Smooth muscle cell (in vitro differentiated cells): ENCODE measurements at regions not wholly inside any gene's neighbourhood (a gene's known extent, or its start where the extent isn't known, plus 50 kb on each side); places are given as distances from the start of the nearest gene placed in this dataset.

Source experiments
- DNase-seq: peaks from one replicate; lab custom pipeline; 2025; ENCODE audit not compliant: unreplicated experiment; lab: John Stamatoyannopoulos, UW
- H2AFZ ChIP-seq: fragments of 200-600 bp; sonication (generic); 2 replicates; pipeline ENCODE4 v1.6.0; 2016; ENCODE audit warnings: antibody characterized with exemption, low read depth, mild to moderate bottlenecking
- H3F3A ChIP-seq: fragments of 200-600 bp; sonication (generic); 2 replicates; pipeline ENCODE4 v1.6.0; 2017; ENCODE audit warnings: antibody characterized with exemption, low read depth
- H3K27ac ChIP-seq: fragments of 200-600 bp; sonication (generic); 2 replicates; pipeline ENCODE4 v1.5.1; 2016; ENCODE audit warnings: low read depth, mild to moderate bottlenecking
- H3K27me3 ChIP-seq: fragments of 200-600 bp; sonication (generic); 2 replicates; pipeline ENCODE4 v1.6.1; 2016; ENCODE audit warnings: low read depth, mild to moderate bottlenecking
- H3K36me3 ChIP-seq: fragments of 200-600 bp; sonication (generic); 2 replicates; pipeline ENCODE4 v1.5.1; 2016; ENCODE audit warnings: low read depth
- H3K4me1 ChIP-seq: fragments of 200-600 bp; sonication (generic); 2 replicates; pipeline ENCODE4 v1.5.1; 2016; ENCODE audit warnings: low read depth
- H3K4me2 ChIP-seq: fragments of 200-600 bp; sonication (generic); 2 replicates; pipeline ENCODE4 v1.6.0; 2016; ENCODE audit warnings: mild to moderate bottlenecking
- H3K4me3 ChIP-seq: fragments of 200-600 bp; sonication (generic); 2 replicates; pipeline ENCODE4 v1.5.1; 2016; ENCODE audit warnings: mild to moderate bottlenecking
- H3K79me2 ChIP-seq: fragments of 200-600 bp; sonication (generic); 2 replicates; pipeline ENCODE4 v1.6.0; 2016; ENCODE audit warnings: low read depth, mild to moderate bottlenecking
- H3K9ac ChIP-seq: fragments of 200-600 bp; sonication (generic); 2 replicates; pipeline ENCODE4 v1.6.0; 2016; ENCODE audit warnings: low read depth
- H3K9me3 ChIP-seq: fragments of 200-600 bp; sonication (generic); replicated peaks from 2 replicates; pipeline ENCODE4 v1.5.1; 2016; ENCODE audit warnings: low read depth
- H4K20me1 ChIP-seq: fragments of 200-600 bp; sonication (generic); 2 replicates; pipeline ENCODE4 v1.6.0; 2016; ENCODE audit warnings: low read depth
- WGBS: methylation state at CpG from one replicate; pipeline ENCODE4 v1.1.7; 2016; ENCODE audit warnings: low lambda C conversion rate; 5-methylcytosine and 5-hydroxymethylcytosine counted together
- TF ChIP-seq, protein P1 (sequence below): fragments of 200-600 bp; sonication (generic); IDR thresholded peaks from 2 replicates; pipeline ENCODE4 v1.5.1; 2017; ENCODE audit warnings: borderline replicate concordance, mild to moderate bottlenecking, antibody characterized with exemption; ENCODE audit not compliant: insufficient read depth, poor library complexity, severe bottlenecking

DNA sequence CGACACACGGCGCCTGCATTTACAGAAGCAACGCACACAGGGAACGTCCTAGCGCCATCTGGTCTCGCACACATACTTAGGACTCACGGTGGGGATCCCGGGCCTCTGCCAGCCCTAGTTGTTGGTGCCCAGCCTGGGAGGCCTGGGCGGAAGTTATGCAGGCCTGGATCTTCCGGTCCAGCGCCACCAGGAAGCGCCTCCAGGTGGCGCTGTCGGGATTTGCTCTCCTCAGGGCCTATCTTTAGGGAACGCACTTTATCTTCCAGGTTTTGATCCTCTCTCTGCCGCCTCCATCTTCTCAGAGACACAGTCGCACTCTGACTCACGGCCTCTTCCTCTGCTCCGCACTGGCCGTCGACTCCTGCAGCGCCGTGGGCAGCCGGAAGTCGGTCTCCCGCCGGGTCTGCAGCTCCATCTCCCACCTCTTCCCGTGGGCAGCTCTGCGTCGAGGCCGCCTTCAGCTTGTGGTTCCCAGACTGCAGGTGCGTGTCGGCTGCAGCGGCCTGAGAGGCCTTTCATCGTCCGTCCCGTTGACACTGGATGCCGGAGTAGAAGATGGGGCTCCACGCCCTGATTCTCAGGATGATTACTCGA, 760.4 kb downstream of the TMEM121 start:
- Histone ChIP-seq H3K9me3 (peaks cover 6% of the 10 kb centered on the region), H3K9ac (no peak overlapping the region), H3K4me2 (no peak overlapping the region), H2AFZ (no peak overlapping the region), H3K4me3 (no peak overlapping the region), H4K20me1 (no peaks in the 10 kb centered on the region), H3K79me2 (no peaks in the 10 kb centered on the region), H3K36me3 (no peaks in the 10 kb centered on the region), H3K27ac (no peak overlapping the region), H3F3A (no peaks in the 10 kb centered on the region), H3K27me3 (no peaks in the 10 kb centered on the region), H3K4me1 (no peaks in the 10 kb centered on the region)
- 88% methylated on average over 40 of the region's 41 CpGs for WGBS
- TF ChIP-seq, protein P1, sequence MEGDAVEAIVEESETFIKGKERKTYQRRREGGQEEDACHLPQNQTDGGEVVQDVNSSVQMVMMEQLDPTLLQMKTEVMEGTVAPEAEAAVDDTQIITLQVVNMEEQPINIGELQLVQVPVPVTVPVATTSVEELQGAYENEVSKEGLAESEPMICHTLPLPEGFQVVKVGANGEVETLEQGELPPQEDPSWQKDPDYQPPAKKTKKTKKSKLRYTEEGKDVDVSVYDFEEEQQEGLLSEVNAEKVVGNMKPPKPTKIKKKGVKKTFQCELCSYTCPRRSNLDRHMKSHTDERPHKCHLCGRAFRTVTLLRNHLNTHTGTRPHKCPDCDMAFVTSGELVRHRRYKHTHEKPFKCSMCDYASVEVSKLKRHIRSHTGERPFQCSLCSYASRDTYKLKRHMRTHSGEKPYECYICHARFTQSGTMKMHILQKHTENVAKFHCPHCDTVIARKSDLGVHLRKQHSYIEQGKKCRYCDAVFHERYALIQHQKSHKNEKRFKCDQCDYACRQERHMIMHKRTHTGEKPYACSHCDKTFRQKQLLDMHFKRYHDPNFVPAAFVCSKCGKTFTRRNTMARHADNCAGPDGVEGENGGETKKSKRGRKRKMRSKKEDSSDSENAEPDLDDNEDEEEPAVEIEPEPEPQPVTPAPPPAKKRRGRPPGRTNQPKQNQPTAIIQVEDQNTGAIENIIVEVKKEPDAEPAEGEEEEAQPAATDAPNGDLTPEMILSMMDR, result no peak
- DNase-seq, result no peak

DNA sequence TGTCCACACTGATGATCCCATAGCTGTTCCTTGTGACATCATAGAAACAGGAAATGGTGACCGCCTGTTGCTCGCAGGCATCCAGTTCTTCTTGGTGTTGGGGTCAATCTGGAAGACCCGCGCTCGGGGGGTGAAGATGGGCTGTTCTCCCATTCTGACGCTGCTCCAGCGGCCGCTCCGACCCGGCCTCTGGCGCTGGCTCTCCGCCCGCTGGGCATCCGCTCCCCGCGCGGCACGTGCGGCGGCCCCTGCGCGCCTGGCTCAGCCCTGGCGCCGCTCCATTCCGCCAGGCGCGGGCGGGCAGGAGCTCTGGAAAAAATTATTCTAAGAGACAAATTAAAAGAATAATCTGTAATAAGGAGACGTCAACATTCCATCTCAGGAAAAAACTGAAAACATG, 761.1 kb downstream of the TMEM121 start:
- Histone ChIP-seq H3F3A (no peaks in the 10 kb centered on the region), H2AFZ (no peak overlapping the region), H3K9ac (no peak overlapping the region), H3K36me3 (no peaks in the 10 kb centered on the region), H3K4me3 (no peak overlapping the region), H3K9me3 (peaks cover 6% of the 10 kb centered on the region), H3K4me1 (no peaks in the 10 kb centered on the region), H3K79me2 (no peaks in the 10 kb centered on the region), H3K27ac (no peak overlapping the region), H3K27me3 (no peaks in the 10 kb centered on the region), H3K4me2 (no peak overlapping the region), H4K20me1 (no peaks in the 10 kb centered on the region)
- WGBS, result 87% methylated on average over 29 of the region's 29 CpGs
- no peak for DNase-seq
- TF ChIP-seq, protein P1, result no peak

DNA sequence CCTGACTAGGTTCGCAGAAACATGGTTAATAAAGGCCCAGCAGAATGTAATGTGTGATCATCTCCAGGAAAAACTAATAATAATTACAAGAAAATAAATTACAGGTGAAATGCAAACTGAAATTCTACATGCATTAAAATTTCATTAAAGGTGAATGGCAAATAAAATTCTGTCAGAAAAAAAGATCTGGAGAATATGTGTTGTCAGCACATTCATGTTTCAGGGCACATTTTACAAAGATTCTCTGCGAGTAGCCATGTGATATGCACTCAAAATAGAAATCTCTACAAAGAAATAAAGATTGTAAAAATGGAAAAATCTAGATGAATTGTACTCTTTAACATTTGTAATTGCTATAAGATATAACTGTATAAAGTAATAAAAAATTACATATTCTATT, 765.2 kb downstream of the TMEM121 start:
- 35% methylated on average over 2 of the region's 2 CpGs for WGBS
- peaks cover 6% of the 10 kb centered on the region for H3K9me3 ChIP-seq

More for the DNA sequence above, 765.2 kb downstream of the TMEM121 start:
- Histone ChIP-seq H3K4me1 (no peaks in the 10 kb centered on the region), H3K4me3 (no peak overlapping the region), H3K27ac (no peak overlapping the region), H3K27me3 (no peaks in the 10 kb centered on the region), H3K4me2 (no peak overlapping the region), H4K20me1 (no peaks in the 10 kb centered on the region), H3F3A (no peaks in the 10 kb centered on the region), H3K79me2 (no peaks in the 10 kb centered on the region), H3K9ac (no peak overlapping the region), H2AFZ (no peak overlapping the region), H3K36me3 (no peaks in the 10 kb centered on the region)
- TF ChIP-seq, protein P1, result no peak
- DNase-seq, result no peak
